ENCODE measurements at regions not wholly inside any gene's neighbourhood (a gene's known extent, or its start where the extent isn't known, plus 50 kb on each side); places are given as distances from the start of the nearest gene placed in this dataset.

GRCh38 chr7:41323806-41324205 lies 379.1 kb downstream of the INHBA start:
- H3K36me3 ChIP-seq = no peaks in the 10 kb centered on the region
- no peaks in the 10 kb centered on the region for H3K9me3 ChIP-seq
- intact Hi-C loops (cut with DNase I; ENCODE audit: low total_unique reads) = no loop called here
- no peaks in the 10 kb centered on the region for H3K27me3 ChIP-seq
- no peak overlapping the region for H3K27ac ChIP-seq
- DNase-seq = no peak
- H3K4me3 ChIP-seq = no peak overlapping the region
- H3K4me1 ChIP-seq = no peaks in the 10 kb centered on the region
- TF ChIP-seq EP300 (IDR thresholded peaks at IDR 0.05; ENCODE audit: low read depth) (no peak), POLR2A (IDR thresholded peaks at IDR 0.05) (no peak), POLR2AphosphoS5 (IDR thresholded peaks at IDR 0.05) (no peak), CTCF (IDR thresholded peaks at IDR 0.05) (no peak)
- 71 to 80% methylated on average over 2 to 3 of the region's 3 CpGs for WGBS, 2 donors (ENCODE audit: low coverage in 1 of 2)
- in situ Hi-C loops (cut with MboI; ENCODE audit: low pct_ligation_motif_present in 1 of 4, low pct_unique_long_range_greater_than_20kb in 1 of 4, low sequenced_read_pairs in 3 of 4) = no loop called here

DNA sequence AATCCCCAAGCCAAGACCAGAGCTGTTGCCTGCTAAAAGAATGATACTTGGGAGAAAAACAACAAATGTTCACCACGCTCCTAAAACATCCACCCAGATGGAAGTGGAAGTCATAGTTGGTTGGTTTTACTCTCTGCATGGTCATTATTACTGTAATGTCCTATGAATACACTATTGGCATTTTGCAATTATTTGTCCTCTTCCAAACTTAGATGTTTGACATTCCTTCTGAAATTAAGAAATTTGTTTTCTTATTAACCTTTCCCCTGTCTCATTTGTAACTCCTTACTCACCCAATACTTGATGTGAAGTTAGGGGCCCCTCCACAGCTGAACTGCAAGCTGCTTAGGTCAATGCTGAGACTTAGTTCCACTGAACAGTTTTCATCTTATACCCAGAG lies 383.3 kb downstream of the INHBA start:
- intact Hi-C loops (cut with DNase I; ENCODE audit: low total_unique reads) = no loop called here
- WGBS, 2 donors (ENCODE audit: low coverage in 1 of 2) = 60 to 85% methylated on average over 1 of the region's 1 CpG
- H3K27ac ChIP-seq = no peak overlapping the region
- no peaks in the 10 kb centered on the region for H3K27me3 ChIP-seq
- in situ Hi-C loops (cut with MboI; ENCODE audit: low pct_ligation_motif_present in 1 of 4, low pct_unique_long_range_greater_than_20kb in 1 of 4, low sequenced_read_pairs in 3 of 4) = no loop called here
- no peaks in the 10 kb centered on the region for H3K9me3 ChIP-seq
- peaks cover 0 to 15% (median 5%) of the 10 kb centered on the region in 4 donors for H3K4me1 ChIP-seq
- no peak for DNase-seq
- H3K36me3 ChIP-seq = no peaks in the 10 kb centered on the region
- H3K4me3 ChIP-seq = no peak overlapping the region
- no peak for TF ChIP-seq POLR2AphosphoS5 (IDR thresholded peaks at IDR 0.05)
- no peak for TF ChIP-seq CTCF (IDR thresholded peaks at IDR 0.05)
- no peak for TF ChIP-seq EP300 (IDR thresholded peaks at IDR 0.05; ENCODE audit: low read depth)
- TF ChIP-seq POLR2A (IDR thresholded peaks at IDR 0.05) = no peak

DNA sequence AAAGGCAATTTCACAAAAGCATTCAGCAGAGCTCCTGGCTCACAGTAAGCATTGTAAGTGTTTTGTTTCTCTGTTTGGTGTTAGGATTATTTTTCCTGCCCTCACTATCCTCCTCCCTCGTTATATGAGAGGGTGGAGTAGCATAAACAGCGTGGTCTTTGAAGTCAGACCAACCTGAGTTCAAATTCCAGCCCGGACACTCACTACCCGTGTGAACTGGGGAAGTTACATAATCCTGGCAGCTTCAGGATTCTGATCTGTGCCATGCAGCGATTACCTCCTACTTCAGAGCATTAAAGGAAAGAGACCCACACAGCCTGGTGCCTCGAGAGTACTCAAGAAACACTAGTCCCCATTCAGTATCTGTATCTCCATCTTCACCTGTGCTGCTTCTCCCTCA lies 386.5 kb downstream of the INHBA start:
- TF ChIP-seq POLR2AphosphoS5 (IDR thresholded peaks at IDR 0.05) = no peak
- no peak for TF ChIP-seq CTCF (IDR thresholded peaks at IDR 0.05)
- TF ChIP-seq EP300 (IDR thresholded peaks at IDR 0.05; ENCODE audit: low read depth) = no peak
- no peak for TF ChIP-seq POLR2A (IDR thresholded peaks at IDR 0.05)
- Histone ChIP-seq H3K36me3 (no peaks in the 10 kb centered on the region), H3K27me3 (no peaks in the 10 kb centered on the region), H3K4me3 (no peak overlapping the region), H3K4me1 (peaks cover 0 to 15% (median 5%) of the 10 kb centered on the region in 4 donors), H3K9me3 (no peaks in the 10 kb centered on the region), H3K27ac (no peak overlapping the region)
- WGBS, 2 donors (ENCODE audit: low coverage in 1 of 2) = 0 to 25% methylated on average over 1 to 6 of the region's 6 CpGs
- in situ Hi-C loops (cut with MboI; ENCODE audit: low pct_ligation_motif_present in 1 of 4, low pct_unique_long_range_greater_than_20kb in 1 of 4, low sequenced_read_pairs in 3 of 4) = no loop called here
- DNase-seq = peak; percentile 48
- intact Hi-C loops (cut with DNase I; ENCODE audit: low total_unique reads) = no loop called here

DNA sequence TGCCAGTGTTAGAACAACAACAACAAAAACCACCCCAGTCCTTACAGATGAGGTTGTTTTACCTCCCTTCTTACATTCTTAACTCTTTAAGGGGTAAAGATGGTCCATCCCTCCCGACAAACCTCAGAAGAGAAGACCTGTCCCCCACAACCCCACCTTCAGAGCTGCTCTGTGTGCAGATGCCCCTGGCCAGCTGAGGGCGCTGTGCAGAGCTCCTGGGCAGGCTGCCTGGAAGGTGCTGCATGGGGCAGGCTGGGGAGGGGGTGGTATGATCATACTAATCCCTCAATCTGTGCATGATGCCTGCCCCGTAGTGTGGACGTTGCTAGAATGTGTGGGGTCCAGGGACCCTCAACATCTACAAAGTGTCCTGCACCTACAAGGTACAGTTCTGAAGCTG lies 387.1 kb downstream of the INHBA start:
- DNase-seq = peak; percentile 12
- Histone ChIP-seq H3K36me3 (no peaks in the 10 kb centered on the region), H3K27ac (no peak overlapping the region), H3K4me1 (peaks cover 0 to 15% (median 5%) of the 10 kb centered on the region in 4 donors), H3K4me3 (no peak overlapping the region), H3K27me3 (no peaks in the 10 kb centered on the region), H3K9me3 (no peaks in the 10 kb centered on the region)
- TF ChIP-seq CTCF (IDR thresholded peaks at IDR 0.05) = peak in 2 of 5 experiments; percentile 7 to 24
- TF ChIP-seq POLR2AphosphoS5 (IDR thresholded peaks at IDR 0.05) = no peak
- intact Hi-C loops (cut with DNase I; ENCODE audit: low total_unique reads) (no loop called here), in situ Hi-C loops (cut with MboI; ENCODE audit: low pct_ligation_motif_present in 1 of 4, low pct_unique_long_range_greater_than_20kb in 1 of 4, low sequenced_read_pairs in 3 of 4) (no loop called here)
- WGBS, 2 donors (ENCODE audit: low coverage in 1 of 2) = 40 to 69% methylated on average over 1 to 4 of the region's 4 CpGs
